A673 (cell line): ENCODE measurements at regions not wholly inside any gene's neighbourhood (a gene's known extent, or its start where the extent isn't known, plus 50 kb on each side); places are given as distances from the start of the nearest gene placed in this dataset.
"Not testable (repeated sequence)": the region's sequence is repeated elsewhere in the genome, so short reads cannot be mapped to it uniquely, and the experiment has no call there.

ENCODE experiments used
- BruUV-seq: library from RNA; stranded (reverse); fragments of 400-500 nt; replicated peaks from 2 replicates; lab custom pipeline; 2021; lab: Mats Ljungman, UMichigan
- CTCF ChIA-PET: fragments of 300-600 bp; sonication (Branson Sonifier 250); formaldehyde crosslinking; loops from one replicate; lab custom pipeline; 2022; ENCODE audit warnings: antibody characterized with exemption; lab: Charles Lee
- POLR2A ChIA-PET: fragments of 300-600 bp; sonication (Branson Sonifier 250); formaldehyde crosslinking; loops from one replicate; lab custom pipeline; 2022; ENCODE audit warnings: antibody characterized with exemption; ENCODE audit not compliant: low non-redundant PET; lab: Charles Lee
- DNase-seq: peaks from one replicate; pipeline ENCODE4 v3.0.0-alpha.2; 2015; ENCODE audit warnings: low spot score
- H3K27ac ChIP-seq: fragments of 200-600 bp; sonication (generic); 2 replicates; pipeline ENCODE4 v1.5.1; 2016; ENCODE audit warnings: mixed run types, low read depth, mild to moderate bottlenecking, mixed read lengths, antibody characterized with exemption, low read length; ENCODE audit not compliant: poor library complexity, severe bottlenecking
- H3K27me3 ChIP-seq: fragments of 200-600 bp; sonication (generic); replicated peaks from 2 replicates; pipeline ENCODE4 v1.6.1; 2017; ENCODE audit warnings: mixed run types, low read depth, mild to moderate bottlenecking, mixed read lengths, antibody characterized with exemption, low read length; ENCODE audit not compliant: insufficient read depth, poor library complexity
- H3K36me3 ChIP-seq: fragments of 200-600 bp; sonication (generic); 2 replicates; pipeline ENCODE4 v1.6.1; 2016; ENCODE audit warnings: mixed run types, mild to moderate bottlenecking, mixed read lengths, antibody characterized with exemption, low read length; ENCODE audit not compliant: insufficient read depth, poor library complexity, severe bottlenecking
- H3K4me1 ChIP-seq: fragments of 200-600 bp; sonication (generic); 2 replicates; pipeline ENCODE4 v1.6.1; 2017; ENCODE audit warnings: mixed run types, mild to moderate bottlenecking, mixed read lengths, antibody characterized with exemption, low read length; ENCODE audit not compliant: insufficient read depth, poor library complexity, severe bottlenecking
- H3K4me3 ChIP-seq: fragments of 200-600 bp; sonication (generic); 2 replicates; pipeline ENCODE4 v1.5.1; 2016; ENCODE audit warnings: low read depth, mixed run types, mild to moderate bottlenecking, mixed read lengths, low read length; ENCODE audit not compliant: poor library complexity, severe bottlenecking
- H3K9me3 ChIP-seq: fragments of 200-600 bp; sonication (generic); 2 replicates; pipeline ENCODE4 v1.6.1; 2016; ENCODE audit warnings: mixed run types, low read depth, mild to moderate bottlenecking, mixed read lengths, antibody characterized with exemption, low read length; ENCODE audit not compliant: poor library complexity, severe bottlenecking
- CTCF ChIP-seq: fragments of 300-800, 200-600 bp; sonication (generic); conservative IDR thresholded peaks from 2 replicates; pipeline ENCODE4 v1.5.1; 2017; ENCODE audit warnings: low read depth, mild to moderate bottlenecking, antibody characterized with exemption, low read length, moderate library complexity, mixed read lengths
- EZH2 ChIP-seq: fragments of 200-600 bp; sonication (generic); IDR thresholded peaks from 2 replicates; pipeline ENCODE4 v1.6.1; 2017; ENCODE audit warnings: borderline replicate concordance, low read depth, mild to moderate bottlenecking, mixed read lengths, antibody characterized with exemption, low read length; ENCODE audit not compliant: poor library complexity, severe bottlenecking
- intact Hi-C: fragments of 100-400 bp; cut with micrococcal nuclease; formaldehyde crosslinking; loops from one replicate; pipeline ENCODE4 v1.10.0; 2022; ENCODE audit not compliant: unreplicated experiment

DNA sequence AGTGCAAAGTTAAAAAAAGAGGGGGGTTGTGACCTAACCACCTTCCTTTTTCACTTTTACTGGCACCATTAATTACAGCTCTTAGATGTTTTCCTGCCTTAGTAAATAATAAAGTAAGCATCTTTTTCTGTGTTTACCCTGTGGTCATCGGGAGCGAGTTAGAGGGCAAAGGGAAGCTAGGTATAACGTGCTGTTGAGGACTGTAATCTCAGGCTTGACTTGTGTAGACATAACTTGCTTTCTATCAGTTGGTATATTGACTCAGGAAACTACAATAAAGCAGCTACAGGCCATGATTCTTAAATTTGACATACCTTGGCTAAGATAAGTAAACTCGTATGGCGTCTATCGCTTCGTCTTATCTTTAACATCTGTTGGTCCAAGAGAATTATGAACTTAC, 509.8 kb upstream of the CHD1 start:
- ChIA-PET CTCF (no interaction called here), POLR2A (no interaction called here)
- H3K27me3 ChIP-seq, result no peaks in the 10 kb centered on the region
- no peak for DNase-seq
- BruUV-seq, result no TSS peak
- no peaks in the 10 kb centered on the region for H3K36me3 ChIP-seq
- intact Hi-C loops, result no loop called here
- no peaks in the 10 kb centered on the region for H3K9me3 ChIP-seq
- H3K4me3 ChIP-seq, result no peak overlapping the region
- H3K27ac ChIP-seq, result no peak overlapping the region
- TF ChIP-seq EZH2 (no peak), CTCF (no peak)
- no peaks in the 10 kb centered on the region for H3K4me1 ChIP-seq

DNA sequence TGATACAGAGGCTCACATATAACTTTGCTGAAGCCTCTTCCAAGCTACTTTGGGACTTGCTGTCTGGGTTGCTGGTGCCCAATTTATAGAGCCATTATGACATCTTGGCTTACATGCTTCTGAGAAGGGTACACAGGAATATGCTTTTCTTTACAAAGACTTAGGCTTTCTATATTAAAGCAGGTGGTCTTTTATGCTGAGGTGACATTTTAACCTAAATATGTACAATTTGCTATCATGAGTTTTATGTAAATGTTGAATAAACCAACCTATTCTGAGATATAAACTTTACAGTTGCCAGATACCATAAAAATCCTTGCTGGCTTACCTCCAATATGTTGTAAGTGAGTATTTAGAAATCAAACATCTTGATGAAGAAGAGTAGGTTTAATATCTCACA, 509.2 kb upstream of the CHD1 start:
- DNase-seq, result no peak
- POLR2A ChIA-PET, result no interaction called here
- Histone ChIP-seq H3K36me3 (no peaks in the 10 kb centered on the region), H3K4me3 (no peak overlapping the region), H3K27me3 (no peaks in the 10 kb centered on the region), H3K9me3 (no peaks in the 10 kb centered on the region), H3K27ac (no peak overlapping the region), H3K4me1 (no peaks in the 10 kb centered on the region)
- TF ChIP-seq EZH2 (no peak), CTCF (no peak)
- BruUV-seq, result no TSS peak
- intact Hi-C loops, result no loop called here
- CTCF ChIA-PET, result no interaction called here

DNA sequence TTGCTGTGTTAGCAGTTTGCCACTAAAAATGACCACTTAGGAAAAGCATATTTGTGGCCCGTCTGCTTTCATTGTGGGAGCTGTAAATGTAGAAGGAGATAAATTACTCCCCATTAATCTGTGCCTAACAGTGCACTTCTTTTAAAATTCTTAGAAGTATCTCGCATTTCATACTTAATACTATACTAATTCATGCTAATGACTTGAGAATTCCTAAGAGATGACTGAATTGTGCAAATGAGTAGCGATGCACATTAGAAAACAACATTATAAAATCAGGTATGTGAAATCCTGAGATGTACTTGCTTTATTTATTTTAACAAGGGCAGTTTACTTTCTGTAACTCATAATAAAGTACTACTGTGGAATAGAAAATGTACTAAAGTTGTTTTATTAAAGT, 494.6 kb upstream of the CHD1 start:
- intact Hi-C loops, DNase-seq, BruUV-seq, CTCF ChIA-PET, POLR2A ChIA-PET, H3K4me3 ChIP-seq, H3K9me3 ChIP-seq, H3K36me3 ChIP-seq, H3K27ac ChIP-seq, H3K4me1 ChIP-seq, H3K27me3 ChIP-seq: not testable (repeated sequence)

DNA sequence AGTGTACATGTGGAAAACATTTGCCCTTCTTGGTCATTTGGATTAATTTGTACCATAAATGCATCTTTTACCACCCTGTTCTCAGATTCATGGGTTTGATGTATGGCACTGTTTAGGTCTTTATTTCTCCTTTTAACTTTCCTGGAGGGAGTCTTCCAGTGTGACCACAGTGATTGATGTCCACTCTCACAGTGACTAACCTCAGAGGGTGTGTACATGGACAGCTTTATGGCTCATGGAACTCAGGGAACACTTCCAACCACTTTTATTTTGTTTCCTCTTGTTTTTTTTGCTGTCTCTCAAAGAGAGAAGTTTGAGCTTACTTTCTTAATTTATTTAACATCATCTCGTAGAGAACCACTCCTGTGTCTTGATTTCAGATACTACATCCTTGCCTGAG, 489.8 kb upstream of the CHD1 start:
- H3K4me1 ChIP-seq, CTCF ChIA-PET, intact Hi-C loops, POLR2A ChIA-PET, DNase-seq, H3K36me3 ChIP-seq, H3K9me3 ChIP-seq, H3K4me3 ChIP-seq, H3K27me3 ChIP-seq, H3K27ac ChIP-seq, BruUV-seq: not testable (repeated sequence)

DNA sequence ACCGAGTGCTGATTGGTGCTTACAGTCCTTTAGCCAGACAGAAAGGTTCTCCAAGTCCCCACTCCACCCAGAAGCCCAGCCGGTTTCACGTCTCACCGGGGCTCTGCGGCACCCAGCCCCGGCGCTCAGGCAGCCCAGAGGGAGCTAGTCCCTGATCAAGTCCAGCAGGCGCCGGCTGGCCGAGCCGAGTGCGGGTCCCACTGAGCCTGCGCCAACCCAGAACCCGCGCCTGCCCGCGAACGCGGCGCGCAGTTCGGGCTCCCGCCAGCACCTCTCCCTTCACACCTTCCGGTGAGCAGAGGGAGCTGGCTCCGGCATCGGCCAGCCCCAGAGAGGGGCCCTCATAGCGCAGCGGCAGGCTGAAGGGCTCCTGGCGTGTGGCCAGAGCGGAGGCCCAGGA, 481.6 kb upstream of the CHD1 start:
- H3K27me3 ChIP-seq, DNase-seq, POLR2A ChIA-PET, H3K27ac ChIP-seq, H3K36me3 ChIP-seq, H3K4me3 ChIP-seq, H3K4me1 ChIP-seq, CTCF ChIA-PET, intact Hi-C loops, H3K9me3 ChIP-seq, BruUV-seq: not testable (repeated sequence)

- H3K27ac ChIP-seq, DNase-seq, CTCF ChIA-PET, BruUV-seq, H3K9me3 ChIP-seq, H3K4me1 ChIP-seq, H3K36me3 ChIP-seq, intact Hi-C loops, H3K27me3 ChIP-seq, POLR2A ChIA-PET, H3K4me3 ChIP-seq: not testable (repeated sequence)
These were observed 476.0 kb upstream of the CHD1 start for GRCh38 chr5:99404764-99405302.
